CD1c-positive myeloid dendritic cell (primary cell): ENCODE measurements at regions not wholly inside any gene's neighbourhood (a gene's known extent, or its start where the extent isn't known, plus 50 kb on each side); places are given as distances from the start of the nearest gene placed in this dataset.
A peak's percentile ranks its signal among the peaks of the same experiment; 100 is the strongest.
"Not testable (repeated sequence)": the region's sequence is repeated elsewhere in the genome, so short reads cannot be mapped to it uniquely, and the experiment has no call there.

ENCODE experiments used
- DNase-seq: peaks from one replicate; pipeline ENCODE4 v3.0.0-alpha.2; 2016; ENCODE audit errors: extremely low spot score

DNA sequence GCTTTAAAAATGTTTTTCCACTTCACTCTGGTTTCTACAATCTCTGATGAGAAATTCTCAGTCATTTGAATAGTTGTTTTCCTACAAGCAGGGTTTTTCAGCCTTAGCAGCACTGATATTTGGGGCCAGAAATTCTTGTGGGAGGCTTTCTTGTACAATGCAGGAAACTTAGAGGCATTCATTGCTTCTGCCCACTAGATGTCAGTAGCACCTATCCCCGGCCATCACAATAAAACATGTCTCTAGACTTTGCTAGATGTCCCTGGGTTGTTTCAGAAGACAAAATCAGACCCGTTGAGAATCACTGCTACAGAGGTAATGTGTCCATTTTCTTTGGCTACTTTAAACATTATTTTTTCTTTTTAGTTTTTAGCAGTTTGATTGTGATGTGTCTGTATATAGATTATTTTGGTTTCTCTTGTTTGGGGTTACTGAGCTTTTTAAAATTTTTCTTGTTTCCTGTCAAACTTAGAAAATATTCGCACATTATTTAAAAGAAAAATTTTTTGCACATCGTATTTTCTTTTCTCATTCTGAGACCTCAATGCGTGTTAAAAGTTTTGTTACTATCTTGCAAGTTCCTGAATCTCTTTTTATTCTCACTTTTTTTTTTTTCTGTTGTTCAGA lies 60.8 kb upstream of the CCDC179 start:
- DNase-seq: peak; percentile 4

DNA sequence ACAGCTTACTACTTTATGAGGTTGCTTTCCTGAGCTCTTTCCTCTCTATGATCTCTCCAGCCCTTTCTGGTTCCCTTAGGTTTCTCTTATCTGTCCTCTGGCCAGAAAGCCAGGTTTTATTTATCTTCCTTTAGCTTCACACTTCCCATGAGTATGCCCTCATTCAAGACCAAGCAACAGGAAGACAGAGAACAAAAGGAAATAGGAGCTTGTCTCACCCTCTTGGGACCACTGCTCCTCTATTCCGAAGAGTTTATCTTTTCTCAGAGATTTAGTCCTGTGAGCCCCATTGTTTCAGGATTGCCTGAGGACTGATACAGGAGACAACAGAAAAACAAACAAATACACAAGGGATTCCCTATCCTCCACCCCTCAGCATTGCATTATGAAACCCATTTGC lies 62.4 kb upstream of the CCDC179 start:
- DNase-seq: no peak

DNA sequence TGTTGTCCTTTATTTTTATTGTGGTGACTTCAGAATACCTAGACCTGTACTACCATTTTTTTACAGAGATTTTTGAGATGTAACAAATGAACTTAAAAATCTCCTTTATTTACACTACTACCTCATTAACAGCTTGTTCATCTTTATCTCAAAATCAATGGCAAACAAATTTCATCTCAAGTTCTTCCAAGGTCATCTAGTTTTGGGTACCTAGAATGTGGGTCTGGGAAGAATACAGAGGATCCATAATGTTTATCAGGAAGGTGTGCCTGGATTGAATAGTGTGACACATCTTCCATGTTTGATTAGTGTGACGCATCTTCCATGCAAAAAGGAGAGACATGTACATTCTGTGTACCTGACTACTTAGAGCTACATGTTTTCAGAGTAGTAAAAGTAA lies 63.3 kb upstream of the CCDC179 start:
- DNase-seq: no peak

DNA sequence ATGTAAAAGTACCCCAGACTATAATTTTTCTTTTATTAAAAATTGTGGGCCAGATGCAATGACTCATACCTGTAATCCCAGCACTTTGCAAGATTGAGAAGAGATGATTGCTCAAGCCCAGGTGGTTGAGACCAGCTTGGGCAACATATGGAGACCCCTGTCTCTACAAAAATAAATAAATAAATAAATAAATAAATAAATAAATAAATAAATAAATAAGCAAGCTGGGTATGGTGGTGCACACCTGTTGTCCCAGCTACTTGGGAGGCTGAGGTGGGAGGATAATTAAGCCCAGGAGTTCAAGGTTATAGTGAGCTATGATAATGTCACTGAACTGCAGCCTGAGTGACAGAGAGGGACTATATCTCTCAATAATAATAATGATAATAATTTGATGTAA lies 66.1 kb upstream of the CCDC179 start:
- no peak for DNase-seq

DNA sequence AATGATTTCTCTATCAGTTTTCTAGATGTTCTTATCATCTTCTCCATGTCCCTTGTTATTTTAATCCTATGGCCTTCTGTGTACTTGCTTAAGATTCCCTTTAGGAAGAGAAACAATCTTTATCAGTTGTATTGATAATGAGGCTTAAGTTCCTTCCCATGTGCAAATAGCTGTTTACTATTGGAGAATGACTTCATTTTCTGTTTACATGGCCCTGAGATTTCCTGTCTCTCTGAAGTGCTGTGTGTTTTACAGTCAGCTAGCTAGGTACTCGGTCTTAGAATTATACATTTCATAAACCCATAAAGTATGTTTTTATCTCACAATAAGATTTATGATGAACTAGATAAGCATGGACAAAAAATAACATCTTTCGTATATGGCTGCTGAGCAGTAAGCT lies 67.5 kb upstream of the CCDC179 start:
- no peak for DNase-seq

DNA sequence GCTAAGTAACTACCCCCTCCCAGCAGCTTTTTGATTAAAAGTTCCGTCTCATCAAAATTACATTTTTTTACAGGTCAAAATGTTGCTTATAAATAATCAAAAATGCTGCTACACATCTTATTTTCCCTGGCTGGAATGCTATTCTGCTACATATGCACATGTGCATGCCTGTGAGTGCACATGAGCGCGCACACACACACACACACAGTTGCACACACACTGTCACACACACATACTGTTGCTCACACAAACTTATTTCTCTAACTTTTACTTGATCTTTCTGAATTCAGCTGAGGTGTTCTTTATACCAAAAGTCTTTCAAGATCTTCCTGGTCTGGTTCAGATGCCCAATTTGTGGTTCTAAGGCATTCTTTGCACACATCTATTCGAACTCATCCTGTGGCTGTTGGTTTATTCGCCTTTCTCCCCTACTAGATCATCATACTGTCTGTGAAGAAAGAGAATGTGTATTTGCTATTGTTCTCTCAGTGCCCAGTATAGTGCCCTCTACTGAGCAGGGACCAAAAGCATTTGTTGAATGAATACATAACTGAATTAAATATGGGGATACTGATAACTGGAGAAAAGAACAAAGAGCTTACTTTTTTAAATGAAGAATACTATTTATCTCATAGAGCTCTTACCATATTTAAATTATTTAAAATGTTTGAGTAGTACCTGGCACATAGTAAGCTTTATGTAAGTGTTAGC lies 68.1 kb upstream of the CCDC179 start:
- no peak for DNase-seq

DNA sequence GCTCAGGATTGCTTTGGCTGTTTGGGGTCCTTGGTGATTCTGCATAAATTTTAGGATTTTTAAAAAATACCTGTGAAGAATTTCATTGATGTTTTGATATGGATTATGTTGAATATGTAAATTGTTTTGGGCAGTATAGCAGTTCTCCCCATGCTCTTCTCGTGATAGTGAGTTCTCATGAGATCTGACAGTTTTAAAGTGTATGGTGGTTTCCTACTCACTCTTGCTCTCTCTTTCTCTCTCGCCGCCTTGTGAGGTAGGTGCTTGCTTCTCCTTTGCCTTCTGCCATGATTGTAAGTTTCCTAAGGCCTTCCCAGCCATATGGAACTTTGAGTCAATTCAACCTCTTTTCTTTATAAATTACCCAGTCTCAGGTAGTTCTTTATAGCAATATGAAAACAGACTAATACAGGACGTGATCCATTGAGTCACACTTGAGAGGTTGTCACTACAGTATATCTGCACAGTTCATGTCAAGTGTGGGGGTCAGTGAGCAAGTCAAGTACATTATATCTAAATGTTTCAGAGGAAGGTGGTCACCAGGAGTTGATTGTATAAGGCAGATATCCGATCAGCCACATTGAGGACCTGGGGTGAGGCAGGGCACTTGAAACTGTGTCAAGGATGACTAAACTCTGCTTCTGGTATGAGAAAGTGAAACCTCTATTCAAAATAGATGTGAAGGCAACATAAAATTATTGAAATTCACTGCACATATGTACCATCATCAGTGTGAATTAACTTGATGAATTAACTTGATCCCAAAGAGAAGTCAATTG lies 70.7 kb upstream of the CCDC179 start:
- DNase-seq: no peak

DNA sequence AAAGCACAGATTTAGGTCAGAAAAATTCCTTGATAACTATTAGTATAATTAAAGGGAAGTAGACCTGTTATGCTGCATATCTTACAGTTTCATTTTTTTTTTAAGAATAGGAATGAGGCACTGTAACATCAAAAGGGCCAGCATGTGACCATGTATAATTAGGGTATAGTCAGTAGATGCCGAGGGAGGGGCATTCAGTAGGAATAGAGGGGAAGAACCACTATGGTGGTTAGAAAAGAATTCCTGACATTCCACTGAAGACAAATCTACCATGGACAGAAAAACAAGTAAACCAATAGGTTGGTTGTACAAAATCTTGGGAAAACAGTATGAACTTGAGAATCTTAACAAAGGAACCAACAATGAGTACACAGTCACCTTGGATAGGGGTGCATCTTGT lies 78.4 kb upstream of the CCDC179 start:
- no peak for DNase-seq

DNA sequence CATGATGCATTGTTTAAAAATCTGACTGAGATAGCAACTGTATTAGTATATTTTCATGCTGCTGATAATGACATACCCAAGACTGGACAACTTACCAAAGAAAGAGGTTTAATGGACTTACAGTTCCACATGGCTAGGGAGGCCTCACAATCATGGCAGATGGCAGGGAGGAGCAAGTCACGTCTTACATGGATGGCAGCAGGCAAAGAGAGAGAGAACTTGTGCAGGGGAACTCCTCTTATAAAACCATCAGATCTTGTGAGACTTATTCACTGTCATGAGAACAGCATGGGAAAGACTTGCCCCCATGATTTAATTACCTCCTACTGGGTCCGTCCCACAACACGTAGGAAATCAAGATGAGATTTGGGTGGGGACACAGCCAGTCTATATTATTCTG lies 81.3 kb upstream of the CCDC179 start:
- DNase-seq: not testable (repeated sequence)

DNA sequence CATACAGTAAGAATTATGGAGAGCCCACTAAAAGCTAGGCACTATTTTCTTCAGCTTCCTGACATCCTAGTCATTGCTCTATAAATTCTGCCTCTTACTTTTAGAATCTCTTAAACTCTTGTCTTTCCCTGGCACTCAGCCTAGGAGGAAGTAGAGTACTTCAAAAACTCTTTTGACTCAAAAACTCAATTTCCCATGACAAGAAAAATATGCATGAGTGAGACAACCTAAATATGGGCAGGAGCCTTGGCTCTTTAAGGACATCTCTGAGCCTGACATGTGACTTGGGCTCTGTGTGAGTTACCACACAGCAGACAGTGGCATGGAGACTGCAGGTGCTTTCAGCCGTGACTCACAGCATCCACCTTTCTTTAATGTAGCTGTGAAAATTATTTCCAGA lies 97.5 kb upstream of the CCDC179 start:
- no peak for DNase-seq

DNA sequence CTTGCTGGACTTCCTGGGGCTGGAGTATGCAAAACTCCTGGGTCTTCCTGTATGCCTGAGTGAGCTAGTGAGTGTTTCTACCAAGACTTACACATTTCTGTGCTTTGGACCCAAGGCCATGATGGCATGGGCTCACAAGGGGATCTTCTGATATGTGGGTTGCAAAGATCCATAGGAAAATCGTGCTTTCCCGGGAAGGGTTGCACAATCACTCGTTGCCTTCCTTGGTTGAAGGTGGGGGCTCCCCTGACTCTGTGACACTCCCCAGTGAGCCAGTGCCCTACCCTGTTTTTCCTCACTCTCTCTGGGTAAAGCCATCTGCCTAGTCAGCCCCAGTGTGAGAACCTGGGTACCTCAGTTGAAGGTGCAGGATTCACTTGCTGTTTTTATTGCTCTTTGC lies 114.0 kb upstream of the CCDC179 start:
- DNase-seq: no peak

DNA sequence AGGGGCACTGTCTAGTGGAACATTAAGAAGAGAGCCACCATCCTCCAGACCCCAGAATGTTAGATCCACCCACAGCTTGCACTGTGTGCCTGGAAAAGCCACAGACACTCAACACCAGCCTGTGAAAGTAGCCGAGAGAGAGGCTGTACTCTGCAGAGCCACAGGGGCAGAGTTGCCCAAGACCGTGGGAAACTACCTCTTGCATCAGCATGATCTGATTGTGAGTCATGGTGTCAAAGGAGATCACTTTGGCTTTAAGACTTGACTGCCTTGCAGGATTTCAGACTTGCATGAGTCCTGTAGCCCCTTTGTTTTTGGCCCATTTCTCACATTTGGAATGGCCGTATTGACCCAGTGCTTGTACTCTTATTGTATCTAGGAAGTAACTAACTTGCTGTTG lies 115.9 kb upstream of the CCDC179 start:
- peak; percentile 18 for DNase-seq

DNA sequence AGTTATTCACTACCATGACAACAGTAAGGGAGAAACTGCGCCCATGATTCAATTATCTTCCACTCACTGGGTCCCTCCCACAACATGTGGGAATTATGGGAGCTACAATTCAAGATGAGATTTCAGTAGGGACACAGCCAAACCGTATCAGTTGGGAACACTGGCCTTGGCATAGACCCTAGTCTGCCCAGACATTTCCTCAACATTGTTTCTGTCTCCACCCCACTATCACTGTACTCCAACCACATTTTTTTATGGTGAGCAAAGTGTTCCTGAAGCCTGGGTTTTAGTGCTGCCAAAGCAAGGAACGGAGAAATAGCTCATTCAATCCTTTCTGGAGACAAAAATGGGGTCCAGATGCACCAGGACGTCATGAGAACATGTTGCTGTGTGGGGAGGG lies 122.6 kb upstream of the CCDC179 start:
- no peak for DNase-seq

DNA sequence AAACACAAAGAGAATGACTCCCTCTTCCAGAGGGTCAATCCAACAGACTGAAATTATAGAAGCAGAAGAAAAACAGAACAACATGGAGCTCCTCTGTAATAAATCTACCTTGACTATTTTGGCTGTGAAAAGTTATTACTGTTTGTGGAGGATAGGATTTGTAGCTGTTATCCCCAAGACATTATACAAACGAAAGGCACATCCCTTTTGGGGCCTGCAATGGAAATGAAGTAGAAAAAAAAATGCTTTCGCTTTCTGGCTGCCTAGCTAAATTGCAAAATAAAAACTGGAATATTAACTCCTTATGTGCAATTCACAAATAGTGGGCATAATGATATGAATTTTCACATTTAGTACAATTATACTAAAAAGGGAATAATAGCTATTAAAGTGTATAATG lies 123.8 kb upstream of the CCDC179 start:
- no peak for DNase-seq

DNA sequence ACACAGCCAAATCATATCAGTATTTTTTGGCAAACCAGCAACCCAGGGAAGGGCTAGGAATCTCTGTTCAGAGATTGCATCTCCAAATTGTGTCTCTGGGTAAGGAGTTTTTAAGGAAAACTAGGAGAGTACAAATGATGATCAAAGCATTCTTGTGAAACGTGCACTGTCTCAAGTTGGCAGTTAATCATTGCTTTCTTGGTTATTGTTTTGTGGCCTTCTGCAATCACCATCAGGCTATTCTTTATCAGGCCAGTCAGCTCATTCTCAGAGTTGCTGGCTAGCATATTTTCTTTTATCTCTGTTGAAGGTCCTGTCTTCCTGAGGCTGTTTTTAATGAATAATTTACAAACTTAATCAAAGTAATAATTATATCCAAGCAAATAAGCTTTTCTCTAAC lies 129.1 kb upstream of the CCDC179 start:
- DNase-seq: no peak

DNA sequence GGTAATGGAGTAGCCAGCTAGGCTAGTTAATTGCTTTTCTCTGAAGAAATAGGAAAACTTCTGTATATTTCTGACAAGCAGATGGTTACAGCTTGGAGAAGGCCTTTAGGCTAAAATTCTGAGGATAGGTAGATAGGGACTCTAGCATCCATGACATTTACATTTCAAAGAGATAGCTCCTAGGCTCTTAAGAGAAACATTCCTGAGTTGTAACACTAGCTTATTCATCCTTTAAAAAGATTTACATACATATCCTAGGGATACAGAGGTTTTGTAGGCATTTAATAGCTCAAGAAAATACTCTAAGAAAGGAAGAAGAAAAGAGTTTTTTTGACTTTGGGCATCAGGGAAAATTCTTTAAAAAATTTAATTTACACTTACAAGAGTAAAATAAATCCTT lies 130.9 kb upstream of the CCDC179 start:
- no peak for DNase-seq

DNA sequence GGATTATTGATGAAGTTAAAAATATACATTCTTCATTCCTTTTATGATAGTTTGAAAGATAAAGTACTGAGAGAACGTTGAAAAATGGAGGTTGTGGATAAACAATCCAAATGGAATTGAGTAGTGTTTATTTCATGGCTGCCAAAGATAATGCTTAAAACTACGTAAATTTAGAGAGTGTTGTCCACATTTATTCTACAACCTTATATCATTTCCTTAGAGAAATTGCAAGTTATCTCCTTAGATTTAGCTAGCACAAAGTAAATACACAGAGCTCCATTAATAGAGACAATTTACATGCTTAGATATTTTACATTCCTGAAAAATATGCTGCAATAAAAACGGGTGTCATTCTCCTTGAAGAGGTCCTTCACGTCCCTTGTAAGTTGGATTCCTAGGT lies 146.5 kb upstream of the CCDC179 start:
- no peak for DNase-seq

DNA sequence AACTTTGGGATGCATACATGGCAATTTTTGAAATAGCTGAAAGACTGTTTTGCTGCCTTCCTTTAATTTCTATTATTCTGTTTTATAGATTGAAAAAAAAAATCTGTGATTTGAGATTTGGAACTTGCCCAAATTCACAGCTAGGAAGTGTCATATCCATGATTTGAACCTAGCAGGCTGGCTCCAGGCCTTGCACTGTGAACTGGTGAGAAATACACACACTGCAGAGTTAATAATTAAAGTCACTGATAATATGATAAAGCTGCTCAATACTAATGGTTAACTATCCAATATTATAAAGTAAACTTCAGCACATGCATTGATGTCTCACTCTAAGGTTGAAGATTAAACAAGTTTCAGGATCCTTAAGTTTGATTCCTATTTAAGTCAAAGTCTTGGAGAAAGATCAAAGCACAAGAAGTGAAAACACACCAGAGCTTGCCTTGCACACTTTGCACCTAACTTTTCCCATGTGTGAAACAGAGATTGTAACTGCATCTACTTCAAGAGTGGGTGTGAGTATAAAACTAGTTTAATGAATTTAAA lies 150.6 kb upstream of the CCDC179 start:
- no peak for DNase-seq

DNA sequence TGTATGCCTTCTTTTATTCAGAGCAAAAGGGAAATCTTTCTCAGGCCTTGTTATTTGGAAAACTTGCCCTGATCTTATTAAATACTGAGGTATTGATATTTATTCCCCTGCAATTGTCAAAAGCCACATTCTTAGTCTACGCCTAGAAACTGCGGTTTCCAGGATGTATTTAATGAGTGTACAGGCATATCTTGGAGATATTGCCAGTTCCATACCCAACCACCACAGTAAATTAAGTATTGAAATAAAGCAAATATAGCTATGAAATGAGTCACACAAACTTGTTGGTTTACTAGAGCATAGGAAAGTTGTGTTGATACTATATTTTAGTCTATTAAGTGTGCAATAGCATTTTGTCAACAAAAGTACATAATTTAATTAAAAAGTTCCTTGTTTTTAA lies 152.7 kb upstream of the CCDC179 start:
- DNase-seq: no peak

DNA sequence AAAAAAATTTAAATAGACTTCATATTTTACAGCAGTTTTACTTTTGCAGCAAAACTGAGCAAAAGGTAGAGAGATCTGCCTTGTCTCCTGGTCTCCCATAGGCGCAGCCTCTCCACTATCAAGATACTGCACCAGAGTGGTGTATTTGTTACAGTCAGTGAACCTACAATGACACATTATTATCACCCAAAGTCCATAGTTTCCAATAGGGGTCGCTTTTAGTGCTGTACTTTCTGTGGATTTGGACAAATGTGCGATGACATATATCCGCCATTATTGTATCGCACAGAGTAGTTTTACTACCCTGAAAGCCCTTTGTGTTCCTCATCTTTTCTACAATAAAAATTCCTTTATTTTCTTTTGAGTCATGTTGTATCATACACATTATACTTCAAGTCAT lies 153.2 kb upstream of the CCDC179 start:
- DNase-seq: no peak

DNA sequence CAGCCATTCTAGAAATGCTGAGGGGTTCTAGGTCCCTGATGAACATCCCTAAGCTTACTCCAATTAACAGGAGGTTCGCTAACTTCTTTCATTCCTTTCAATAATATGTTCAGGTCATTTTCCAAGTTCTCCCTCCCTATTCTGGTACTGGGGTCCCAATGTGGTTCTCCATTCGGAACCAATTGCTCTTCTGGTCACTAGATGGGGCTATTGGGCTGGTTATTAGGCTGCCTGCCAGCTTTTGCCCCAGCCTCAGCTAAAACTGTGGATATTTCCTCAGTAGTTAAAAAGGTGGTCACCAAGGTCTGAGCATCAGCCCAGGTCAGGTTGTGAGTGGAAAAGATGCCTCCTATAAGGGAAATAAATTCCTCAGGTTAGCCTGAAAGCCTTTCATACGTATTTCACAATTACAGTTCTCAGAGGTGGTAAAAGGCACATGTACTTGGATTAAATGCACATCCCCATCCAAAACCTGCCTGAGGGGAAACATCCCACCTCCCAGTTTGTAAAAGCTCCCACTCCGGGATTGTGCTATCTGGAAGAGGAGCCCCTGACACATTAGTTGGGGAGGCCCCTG lies 161.1 kb upstream of the CCDC179 start:
- DNase-seq: no peak

DNA sequence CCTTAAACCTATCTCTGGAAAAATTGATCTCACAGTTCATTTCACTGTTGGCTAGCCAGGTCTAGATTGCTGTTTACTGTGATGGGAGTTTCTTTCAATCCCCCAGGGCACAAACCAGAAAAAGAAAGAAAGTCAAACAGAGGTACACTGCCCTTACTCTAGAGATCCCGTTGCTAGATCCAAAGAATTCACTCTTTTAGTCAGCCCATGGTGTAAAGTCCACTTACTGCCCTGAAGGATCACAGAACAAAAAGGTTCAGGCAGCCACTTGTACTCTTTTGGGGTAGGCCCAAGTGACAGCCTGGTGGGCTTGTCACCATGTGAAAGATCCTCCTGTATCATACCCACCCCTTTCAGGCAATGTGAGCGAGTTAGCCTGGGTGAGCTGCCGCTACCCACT lies 162.6 kb upstream of the CCDC179 start:
- no peak for DNase-seq

DNA sequence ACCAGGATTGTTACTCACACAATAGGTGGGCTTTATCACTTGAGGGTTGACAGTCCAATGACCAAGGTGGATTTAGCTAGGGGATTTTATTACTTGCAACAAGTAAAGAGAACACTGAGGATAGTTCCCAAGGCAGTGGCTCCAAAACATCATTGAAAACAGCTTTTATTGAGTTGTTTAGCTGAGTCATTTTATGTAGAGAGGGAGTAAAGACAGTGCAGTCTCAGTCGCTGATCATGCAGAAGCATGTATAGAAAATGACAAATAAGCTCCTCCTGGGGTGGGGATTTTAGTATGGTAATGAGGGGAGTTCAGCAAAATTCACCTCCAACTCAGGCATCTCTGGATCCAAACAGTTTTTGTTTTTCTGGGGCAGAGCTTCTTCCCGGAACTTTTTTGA lies 163.0 kb upstream of the CCDC179 start:
- DNase-seq: no peak
